Loucy (cell line): ENCODE measurements at regions not wholly inside any gene's neighbourhood (a gene's known extent, or its start where the extent isn't known, plus 50 kb on each side); places are given as distances from the start of the nearest gene placed in this dataset.

Source experiments
- CTCF ChIP-seq: fragments of 200-600 bp; sonication (generic); conservative IDR thresholded peaks from 2 replicates; pipeline ENCODE4 v1.5.1; 2014; ENCODE audit warnings: mild to moderate bottlenecking, antibody characterized with exemption, low read length
- EZH2phosphoT487 ChIP-seq: fragments of 200-600 bp; IDR thresholded peaks from 2 replicates; pipeline ENCODE4 v1.6.1; 2018; ENCODE audit warnings: antibody characterized with exemption, mild to moderate bottlenecking, moderate library complexity, borderline replicate concordance

GRCh38 chr11:97908354-97908753, 1112.4 kb upstream of the CNTN5 start:
- TF ChIP-seq EZH2phosphoT487 (no peak), CTCF (no peak)
